MM.1S (cell line): ENCODE measurements at regions not wholly inside any gene's neighbourhood (a gene's known extent, or its start where the extent isn't known, plus 50 kb on each side); places are given as distances from the start of the nearest gene placed in this dataset.
"Not testable (repeated sequence)": the region's sequence is repeated elsewhere in the genome, so short reads cannot be mapped to it uniquely, and the experiment has no call there.

ENCODE experiments used
- DNase-seq: peaks from one replicate; pipeline ENCODE4 v3.0.0-alpha.2; 2015
- H2AFZ ChIP-seq: fragments of 300-600 bp; sonication (generic); 2 replicates; pipeline ENCODE4 v1.6.0; 2016; ENCODE audit warnings: antibody characterized with exemption, low read length
- H3F3A ChIP-seq: fragments of 300-600 bp; sonication (generic); 2 replicates; pipeline ENCODE4 v1.6.1; 2016; ENCODE audit warnings: mild to moderate bottlenecking, antibody characterized with exemption, low read length, moderate library complexity, mixed read lengths; ENCODE audit not compliant: insufficient read depth
- H3K27ac ChIP-seq: fragments of 300-600 bp; sonication (generic); 2 replicates; pipeline ENCODE4 v1.5.1; 2016; ENCODE audit warnings: mild to moderate bottlenecking, low read length
- H3K27me3 ChIP-seq: fragments of 300-600 bp; sonication (generic); replicated peaks from 2 replicates; pipeline ENCODE4 v1.6.0; 2016; ENCODE audit warnings: low read length; ENCODE audit not compliant: insufficient read depth
- H3K36me3 ChIP-seq: fragments of 300-600 bp; sonication (generic); replicated peaks from 2 replicates; pipeline ENCODE4 v1.6.1; 2016; ENCODE audit warnings: mild to moderate bottlenecking, low read length, mixed read lengths; ENCODE audit not compliant: insufficient read depth
- H3K4me1 ChIP-seq: fragments of 300-600 bp; sonication (generic); 2 replicates; pipeline ENCODE4 v1.6.1; 2016; ENCODE audit warnings: low read length, mixed read lengths
- H3K4me2 ChIP-seq: fragments of 300-600 bp; sonication (generic); 2 replicates; pipeline ENCODE4 v1.6.0; 2016; ENCODE audit warnings: low read depth, low read length
- H3K4me3 ChIP-seq: fragments of 300-600 bp; sonication (generic); 2 replicates; pipeline ENCODE4 v1.5.1; 2016; ENCODE audit warnings: low read length, mixed read lengths
- H3K79me2 ChIP-seq: fragments of 300-600 bp; sonication (generic); 2 replicates; pipeline ENCODE4 v1.6.1; 2016; ENCODE audit warnings: mixed run types, low read length, mixed read lengths
- H3K9ac ChIP-seq: fragments of 300-600 bp; sonication (generic); 2 replicates; pipeline ENCODE4 v1.6.1; 2016; ENCODE audit warnings: low read length, mixed read lengths
- H3K9me2 ChIP-seq: fragments of 300-600 bp; sonication (generic); replicated peaks from 2 replicates; pipeline ENCODE4 v1.6.1; 2016; ENCODE audit warnings: mild to moderate bottlenecking, low read length, mixed read lengths; ENCODE audit not compliant: insufficient read depth
- H3K9me3 ChIP-seq: fragments of 300-600 bp; sonication (generic); replicated peaks from 2 replicates; pipeline ENCODE4 v1.6.1; 2016; ENCODE audit warnings: mild to moderate bottlenecking, low read length, mixed read lengths; ENCODE audit not compliant: insufficient read depth
- H4K20me1 ChIP-seq: fragments of 300-600 bp; sonication (generic); 2 replicates; pipeline ENCODE4 v1.6.1; 2016; ENCODE audit warnings: mild to moderate bottlenecking, low read length, moderate library complexity, mixed read lengths; ENCODE audit not compliant: insufficient read depth

GRCh38 chr16:21536740-21537139 lies 62.6 kb upstream of the METTL9 start:
- H3K4me3 ChIP-seq, DNase-seq: not testable (repeated sequence)

GRCh38 chr16:21537598-21537997 lies 61.8 kb upstream of the METTL9 start:
- not testable (repeated sequence) for H3K27ac ChIP-seq, H3K9me2 ChIP-seq, H3K4me3 ChIP-seq, H3F3A ChIP-seq, H2AFZ ChIP-seq, H3K4me2 ChIP-seq, H3K9me3 ChIP-seq, H3K9ac ChIP-seq, H4K20me1 ChIP-seq, H3K27me3 ChIP-seq, H3K36me3 ChIP-seq, H3K4me1 ChIP-seq, DNase-seq, H3K79me2 ChIP-seq

More at GRCh38 chr16:21536740-21537139, 62.6 kb upstream of the METTL9 start:
- H3K79me2 ChIP-seq, H3F3A ChIP-seq, H3K36me3 ChIP-seq, H3K27me3 ChIP-seq, H3K27ac ChIP-seq, H3K9me3 ChIP-seq, H3K9me2 ChIP-seq, H3K4me2 ChIP-seq, H3K4me1 ChIP-seq, H2AFZ ChIP-seq, H4K20me1 ChIP-seq, H3K9ac ChIP-seq: not testable (repeated sequence)

- H2AFZ ChIP-seq, H3K79me2 ChIP-seq, H3K4me3 ChIP-seq, H3K4me2 ChIP-seq, H3K27ac ChIP-seq, DNase-seq, H3K9ac ChIP-seq, H3K27me3 ChIP-seq, H3K9me2 ChIP-seq, H3K36me3 ChIP-seq, H3K9me3 ChIP-seq, H3K4me1 ChIP-seq, H3F3A ChIP-seq, H4K20me1 ChIP-seq: not testable (repeated sequence)
Measured at GRCh38 chr16:21539107-21539618, 60.2 kb upstream of the METTL9 start.

DNA sequence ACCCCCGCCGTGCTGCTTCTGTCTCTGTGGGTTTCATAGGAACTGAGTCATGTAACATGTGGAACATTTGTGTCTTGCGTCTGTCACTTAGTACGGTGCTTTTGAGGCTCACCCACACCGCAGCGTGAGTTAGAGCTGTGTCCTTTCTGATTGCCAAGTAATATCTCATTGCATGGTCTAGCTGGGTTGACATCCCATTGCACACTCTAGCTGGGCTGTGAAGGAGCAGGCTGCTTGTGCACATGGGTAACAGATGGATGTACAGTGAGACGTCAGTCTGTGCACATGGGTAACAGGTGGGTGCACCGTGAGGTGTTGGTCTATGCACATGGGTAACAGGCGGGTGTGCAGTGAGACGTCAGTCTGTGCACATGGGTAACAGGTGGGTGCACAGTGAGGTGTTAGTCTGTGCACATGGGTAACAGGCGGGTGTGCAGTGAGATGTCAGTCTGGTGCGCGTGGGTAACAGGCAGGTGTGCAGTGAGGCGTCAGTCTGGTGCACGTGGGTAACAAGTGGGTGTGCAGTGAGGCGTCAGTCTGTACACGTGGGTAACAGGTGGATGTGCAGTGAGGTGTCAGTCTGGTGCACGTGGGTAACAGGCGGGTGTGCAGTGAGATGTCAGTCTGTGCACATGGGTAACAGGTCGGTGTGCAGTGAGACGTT lies 58.5 kb upstream of the METTL9 start:
- not testable (repeated sequence) for H3K27me3 ChIP-seq, H3K9ac ChIP-seq

DNA sequence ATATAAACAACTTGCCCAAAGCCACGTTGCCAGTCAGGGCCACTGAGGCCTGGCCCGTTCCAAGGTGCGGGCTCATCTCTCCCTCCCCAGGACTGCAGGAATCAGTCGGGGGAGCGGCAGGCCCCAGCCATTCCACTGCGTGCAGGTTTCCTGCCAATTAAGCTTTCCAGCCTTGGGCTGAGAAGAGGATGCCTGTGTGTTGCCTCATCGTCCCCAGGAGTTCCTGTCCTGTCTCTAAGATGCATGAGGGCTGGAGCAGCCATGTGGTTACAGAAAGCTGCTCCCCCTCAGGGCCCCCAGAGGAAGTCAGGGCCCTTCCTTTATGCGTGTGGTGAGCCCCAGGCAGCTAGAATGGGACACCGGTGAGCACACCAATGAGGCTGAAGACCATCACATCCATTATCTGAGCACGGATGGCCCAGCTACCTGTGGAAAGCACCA lies 57.7 kb upstream of the METTL9 start:
- not testable (repeated sequence) for H3K79me2 ChIP-seq, H3K4me3 ChIP-seq, H3K4me2 ChIP-seq, H3K4me1 ChIP-seq, H3K9ac ChIP-seq, H4K20me1 ChIP-seq, H3K27ac ChIP-seq, H3K9me3 ChIP-seq, DNase-seq, H3K27me3 ChIP-seq, H2AFZ ChIP-seq, H3K9me2 ChIP-seq, H3F3A ChIP-seq, H3K36me3 ChIP-seq

More for the DNA sequence above, 58.5 kb upstream of the METTL9 start:
- DNase-seq, H3K4me1 ChIP-seq, H3K9me2 ChIP-seq, H3F3A ChIP-seq, H4K20me1 ChIP-seq, H3K9me3 ChIP-seq, H3K79me2 ChIP-seq, H3K4me2 ChIP-seq, H3K4me3 ChIP-seq, H3K36me3 ChIP-seq, H3K27ac ChIP-seq, H2AFZ ChIP-seq: not testable (repeated sequence)

DNA sequence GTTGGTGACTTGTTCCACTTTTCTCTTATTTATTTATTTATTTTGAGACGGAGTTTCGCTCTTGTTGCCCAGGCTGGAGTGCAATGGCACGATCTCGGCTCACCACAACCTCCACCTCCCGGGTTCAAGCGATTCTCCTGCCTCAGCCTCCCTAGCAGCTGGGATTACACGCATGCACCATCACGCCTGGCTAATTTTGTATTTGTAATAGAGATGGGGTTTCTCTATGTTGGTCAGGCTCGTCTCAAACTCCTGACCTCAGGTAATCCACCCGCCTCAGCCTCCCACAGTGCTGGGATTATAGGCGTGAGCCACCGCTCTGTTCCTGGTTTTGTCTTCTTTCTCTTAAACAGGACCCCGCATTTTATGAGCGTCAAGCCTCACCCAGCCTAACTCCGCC lies 57.3 kb upstream of the METTL9 start:
- H3K27me3 ChIP-seq, H3K4me2 ChIP-seq, H3K9me2 ChIP-seq, H3K79me2 ChIP-seq, DNase-seq, H3K4me3 ChIP-seq, H3K4me1 ChIP-seq, H3K9me3 ChIP-seq, H3K27ac ChIP-seq, H4K20me1 ChIP-seq, H2AFZ ChIP-seq, H3K9ac ChIP-seq, H3K36me3 ChIP-seq, H3F3A ChIP-seq: not testable (repeated sequence)

- not testable (repeated sequence) for H3K79me2 ChIP-seq, H3K36me3 ChIP-seq, H3K4me3 ChIP-seq, H3K9me2 ChIP-seq, H3K9ac ChIP-seq, H4K20me1 ChIP-seq, H3K4me2 ChIP-seq, H3K27ac ChIP-seq, H3K27me3 ChIP-seq, H3K9me3 ChIP-seq, H2AFZ ChIP-seq, DNase-seq, H3K4me1 ChIP-seq, H3F3A ChIP-seq
Measured at GRCh38 chr16:21542491-21543124, 56.8 kb upstream of the METTL9 start.
